NCI-H1417 (cell line): ENCODE measurements at regions not wholly inside any gene's neighbourhood (a gene's known extent, or its start where the extent isn't known, plus 50 kb on each side); places are given as distances from the start of the nearest gene placed in this dataset.
"Not testable (repeated sequence)": the region's sequence is repeated elsewhere in the genome, so short reads cannot be mapped to it uniquely, and the experiment has no call there.

Experiments
- DNase-seq, 3 experiments: peaks; one replicate each; lab custom pipeline; 2025; lab: John Stamatoyannopoulos, UW

DNA sequence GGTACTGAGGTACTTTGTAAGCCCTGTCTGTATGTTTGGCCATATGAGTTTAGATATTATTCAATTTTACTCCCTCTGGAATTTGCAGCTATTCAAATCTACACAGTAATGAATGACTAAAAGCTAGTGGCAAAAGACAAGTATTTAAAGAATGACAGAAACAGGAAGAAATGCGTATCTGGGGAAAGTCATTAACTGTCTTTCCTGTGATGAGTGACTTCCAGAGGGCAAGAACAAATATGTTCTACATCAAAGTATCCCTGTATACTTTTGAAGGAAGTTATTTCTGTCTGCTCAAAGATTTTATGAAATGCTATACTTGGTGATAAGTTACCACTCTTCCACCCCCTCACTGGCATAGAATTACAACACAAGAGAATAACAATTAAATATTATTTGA, 489.3 kb upstream of the SOX9 start:
- no peak for DNase-seq

DNA sequence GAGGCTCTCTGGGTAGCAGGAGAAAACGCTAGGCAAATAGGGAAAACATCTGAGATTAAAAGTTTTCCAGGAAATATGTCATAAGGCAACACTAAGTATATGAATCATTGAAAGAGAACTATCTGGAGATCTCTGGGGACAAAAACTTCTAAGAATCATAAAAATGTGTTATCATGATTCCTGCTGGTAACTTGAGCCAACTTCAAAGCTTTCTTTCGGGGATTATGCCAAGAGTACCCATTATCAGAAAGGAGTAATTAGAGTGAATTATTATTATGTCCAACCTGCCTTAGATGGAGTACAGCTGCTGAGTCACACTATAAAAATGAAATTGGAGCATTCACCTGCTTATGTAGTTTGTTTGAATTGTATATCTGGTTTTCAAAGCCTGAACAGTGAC, 488.5 kb upstream of the SOX9 start:
- peak in 2 of 3 experiments; percentile 40 to 89 for DNase-seq

GRCh38 chr17:71633391-71633849, 487.4 kb upstream of the SOX9 start:
- DNase-seq = peak in 2 of 3 experiments; percentile 3 to 30

GRCh38 chr17:71634376-71634775, 486.4 kb upstream of the SOX9 start:
- no peak for DNase-seq

DNA sequence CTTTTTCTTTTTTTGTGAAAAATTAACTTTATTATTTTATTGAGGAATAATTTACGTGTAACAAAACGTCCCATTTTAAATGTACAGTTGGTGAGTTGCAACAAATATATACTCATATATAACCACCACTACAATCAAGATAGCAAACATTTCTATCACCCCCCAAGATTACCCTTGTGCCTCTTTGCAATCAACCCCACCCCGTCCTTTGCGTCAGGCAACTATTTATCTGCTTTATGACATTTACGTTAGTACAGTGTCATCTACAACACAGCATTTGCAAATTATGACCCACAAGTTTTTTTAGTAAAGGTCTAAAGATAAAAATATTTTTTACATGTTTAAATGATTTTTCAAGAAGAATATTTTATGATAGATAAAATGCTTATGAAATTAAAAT, 485.6 kb upstream of the SOX9 start:
- DNase-seq = no peak

DNA sequence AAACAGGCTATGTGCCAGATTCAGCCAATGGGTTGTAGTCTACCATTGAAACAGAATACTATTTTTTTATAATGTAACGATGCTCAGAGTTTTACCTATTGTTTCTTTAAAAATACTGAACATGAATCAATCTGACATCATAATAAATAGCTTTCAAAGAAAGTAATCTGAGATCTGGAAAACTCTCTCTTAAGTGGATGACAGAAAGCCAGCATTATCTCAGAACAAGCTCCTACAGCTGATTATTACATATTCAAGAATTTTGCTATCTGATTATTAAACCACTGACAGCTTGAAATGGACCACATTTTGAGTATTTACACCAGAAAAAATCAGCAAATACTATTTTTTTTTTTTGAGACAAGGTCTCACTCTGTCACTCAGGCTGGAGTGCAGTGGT, 484.2 kb upstream of the SOX9 start:
- DNase-seq = peak in 1 of 3 experiments; percentile 11

DNA sequence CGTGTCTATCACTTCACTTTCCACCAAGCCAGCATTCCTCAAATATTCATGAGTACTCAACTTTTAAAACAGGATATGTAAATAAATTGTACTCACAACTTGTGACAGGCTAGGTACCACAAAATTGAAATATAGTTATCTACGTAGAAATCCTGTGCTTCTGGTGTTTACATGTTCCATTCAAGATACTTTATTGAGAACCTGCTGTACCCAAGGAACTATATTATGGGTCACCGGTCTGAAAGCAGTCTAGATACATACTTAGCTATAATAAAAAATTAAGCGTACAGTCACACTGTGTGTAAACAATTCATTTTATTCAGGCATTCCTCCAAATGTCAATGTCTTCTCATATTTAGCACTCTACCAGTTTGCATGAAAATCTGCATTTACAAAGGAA, 482.2 kb upstream of the SOX9 start:
- no peak for DNase-seq

GRCh38 chr17:71639865-71640264, 481.0 kb upstream of the SOX9 start:
- DNase-seq = no peak

DNA sequence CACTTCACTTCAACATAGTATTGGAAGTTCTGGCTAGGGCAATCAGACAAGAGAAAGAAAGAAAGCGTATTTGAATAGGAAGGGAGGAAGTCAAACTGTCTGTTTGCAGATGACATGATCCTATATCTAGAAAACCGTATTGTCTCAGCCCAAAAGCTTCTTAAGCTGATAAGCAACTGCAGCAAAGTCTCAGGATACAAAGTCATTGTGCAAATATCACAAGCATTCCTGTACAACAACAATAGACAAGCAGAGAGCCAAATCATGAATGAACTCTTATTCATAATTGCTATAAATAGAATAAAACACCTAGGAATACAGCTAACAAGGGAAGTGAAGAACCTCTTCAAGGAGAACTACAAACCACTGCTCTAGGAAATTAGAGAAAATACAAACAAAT, 473.9 kb upstream of the SOX9 start:
- not testable (repeated sequence) for DNase-seq

GRCh38 chr17:71648342-71648741, 472.5 kb upstream of the SOX9 start:
- DNase-seq = not testable (repeated sequence)

DNA sequence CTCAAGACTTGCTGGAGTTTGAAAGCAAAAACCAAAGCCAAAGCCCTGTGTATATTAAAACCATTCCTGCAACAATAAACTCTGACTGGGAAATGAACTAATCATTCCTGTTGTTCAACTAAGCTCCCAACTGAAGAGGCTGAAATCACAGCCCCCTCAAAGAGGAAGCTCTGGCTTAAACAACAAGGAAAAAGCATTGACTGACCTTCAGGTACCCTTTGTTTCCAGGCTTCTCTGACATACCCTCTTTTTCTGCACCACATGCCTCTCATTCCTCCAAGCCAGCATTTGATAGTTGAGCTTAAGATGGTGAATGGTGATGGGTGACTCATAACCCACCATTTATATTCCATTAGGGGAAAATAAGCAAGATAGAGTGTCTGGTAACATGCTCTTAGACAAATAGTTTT, 470.9 kb upstream of the SOX9 start:
- no peak for DNase-seq

GRCh38 chr17:71655542-71655941, 465.3 kb upstream of the SOX9 start:
- no peak for DNase-seq

DNA sequence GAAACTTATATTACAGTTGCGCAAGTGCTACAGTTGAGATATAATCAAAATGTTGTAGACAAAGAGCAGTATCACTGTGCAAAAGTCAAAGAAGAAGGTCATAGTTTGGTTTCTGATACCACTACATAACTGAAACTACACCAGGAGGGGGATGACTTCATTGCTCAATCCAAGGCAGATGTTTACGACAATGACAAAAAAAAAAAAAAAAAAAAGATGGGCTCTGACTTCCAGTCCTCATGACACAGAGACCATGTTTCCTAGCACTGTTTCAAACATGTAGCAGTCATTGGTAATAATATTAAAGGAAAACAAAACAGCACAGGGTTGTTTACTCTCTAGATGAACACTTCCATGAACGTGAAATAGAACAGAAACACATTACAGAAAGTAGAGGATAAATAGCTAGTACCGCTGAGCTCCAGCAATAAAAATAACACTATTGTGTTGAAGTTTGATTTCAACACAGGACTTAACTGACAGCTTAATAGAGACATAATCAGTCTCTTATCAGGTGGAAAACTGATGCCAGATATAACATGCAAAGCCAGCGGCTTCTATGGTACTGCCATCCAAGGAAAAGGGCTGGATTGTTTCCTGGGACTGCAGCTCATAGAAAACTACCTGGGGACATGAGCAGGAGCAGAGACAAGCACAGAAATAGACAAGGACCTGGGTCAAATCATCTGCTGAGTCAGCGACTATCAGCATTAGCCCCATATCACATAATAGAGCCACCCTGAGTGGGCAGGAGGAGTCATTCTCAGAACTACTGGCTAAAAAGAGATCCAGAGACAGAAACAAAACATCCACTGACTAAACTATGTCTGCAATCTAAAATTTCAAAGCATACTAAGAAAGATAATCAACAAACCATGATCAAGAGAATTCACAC, 463.6 kb upstream of the SOX9 start:
- DNase-seq = no peak

GRCh38 chr17:71658996-71659395, 461.8 kb upstream of the SOX9 start:
- no peak for DNase-seq

DNA sequence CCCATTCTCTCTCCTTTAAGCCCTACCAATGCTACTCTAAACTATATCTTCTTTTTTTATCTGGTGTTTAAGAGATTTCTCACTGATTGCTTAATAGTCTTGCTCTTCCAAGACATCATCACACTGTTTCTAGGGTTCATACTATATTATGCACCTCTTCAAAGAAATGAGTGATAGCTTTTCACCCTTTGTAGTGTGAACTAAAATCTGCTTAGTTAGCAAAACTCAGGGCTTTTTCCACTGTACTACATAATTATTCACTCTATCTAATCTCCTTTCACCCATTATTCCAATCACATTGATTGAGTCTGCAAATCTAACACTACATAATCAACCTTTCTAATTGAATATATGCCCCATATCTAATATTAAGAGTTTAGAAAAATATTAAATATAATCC, 456.0 kb upstream of the SOX9 start:
- no peak for DNase-seq

GRCh38 chr17:71666047-71666446, 454.8 kb upstream of the SOX9 start:
- no peak for DNase-seq

DNA sequence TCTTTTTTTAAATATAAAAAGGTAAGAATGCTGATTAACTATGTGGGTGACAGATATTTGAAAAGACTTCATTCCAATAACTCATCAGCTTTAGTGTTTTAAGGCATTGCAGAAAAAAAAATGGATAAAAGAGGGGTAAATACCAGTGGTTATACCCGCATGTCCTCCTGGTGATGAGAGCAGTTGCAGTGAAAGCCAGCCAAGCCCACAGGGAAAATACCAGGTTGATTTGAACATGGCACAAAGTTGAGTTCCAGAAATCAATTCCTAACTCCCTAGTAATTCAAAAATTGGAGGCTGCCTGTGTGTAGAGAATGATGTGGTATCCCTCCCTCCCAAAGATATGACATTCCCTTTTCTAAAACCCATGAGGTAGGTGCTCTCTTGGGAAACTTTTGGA, 453.2 kb upstream of the SOX9 start:
- DNase-seq = no peak

DNA sequence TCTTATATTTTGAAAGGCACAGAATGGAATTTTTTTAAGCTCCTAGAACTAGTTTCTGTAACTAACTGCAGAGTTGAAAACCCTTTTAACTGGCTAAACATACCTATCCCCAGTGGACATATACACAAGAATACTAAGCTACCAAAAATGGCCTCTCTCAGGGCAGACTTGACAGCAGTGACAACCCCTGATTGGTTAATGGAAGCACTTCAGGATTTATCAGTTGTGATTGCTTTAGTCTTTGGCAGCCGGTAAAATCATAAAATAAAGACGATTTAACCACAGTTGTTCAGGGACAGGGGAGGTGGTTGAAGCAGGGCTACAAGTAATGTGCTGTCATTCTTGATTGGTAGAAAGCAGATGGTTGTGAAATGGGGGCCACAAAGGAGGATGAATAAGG, 452.0 kb upstream of the SOX9 start:
- no peak for DNase-seq

- DNase-seq = no peak
These were observed 443.4 kb upstream of the SOX9 start for GRCh38 chr17:71677439-71677838.

- no peak for DNase-seq
These were observed 441.0 kb upstream of the SOX9 start for GRCh38 chr17:71679832-71680231.

DNA sequence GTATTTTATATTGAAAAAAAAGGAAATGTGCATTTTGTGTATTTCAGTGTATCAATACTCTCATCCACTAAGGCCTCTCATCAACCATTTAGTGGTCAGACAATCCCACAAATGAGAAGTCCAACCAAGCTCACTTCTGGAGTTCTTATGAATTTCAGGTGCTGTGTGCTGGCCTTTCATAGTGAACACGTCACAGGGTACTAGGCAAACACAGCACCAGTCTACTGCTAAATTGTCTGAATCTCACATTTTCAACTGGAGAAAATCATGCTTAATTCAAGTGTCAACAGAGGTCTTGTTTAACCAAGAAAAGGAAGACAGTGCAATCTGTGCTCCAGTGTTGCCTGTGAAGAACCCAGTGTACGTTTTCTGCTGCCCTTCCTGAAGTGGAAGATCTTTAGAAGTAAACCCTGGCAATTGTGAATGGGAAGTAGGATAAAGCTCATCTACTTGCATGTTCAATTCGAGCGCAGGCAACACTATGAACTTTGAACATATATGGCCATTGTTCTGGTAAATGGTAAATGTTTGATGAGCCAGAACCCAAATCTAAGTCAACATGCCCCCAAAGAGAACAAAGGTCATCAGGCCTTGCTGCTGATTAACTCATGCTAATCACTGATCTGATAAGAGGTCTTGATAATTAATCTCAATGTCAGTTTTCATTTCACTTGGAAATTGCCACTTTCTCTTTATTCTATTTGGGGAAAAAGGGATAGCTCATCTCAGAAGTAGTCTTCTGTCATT, 439.2 kb upstream of the SOX9 start:
- DNase-seq = no peak

DNA sequence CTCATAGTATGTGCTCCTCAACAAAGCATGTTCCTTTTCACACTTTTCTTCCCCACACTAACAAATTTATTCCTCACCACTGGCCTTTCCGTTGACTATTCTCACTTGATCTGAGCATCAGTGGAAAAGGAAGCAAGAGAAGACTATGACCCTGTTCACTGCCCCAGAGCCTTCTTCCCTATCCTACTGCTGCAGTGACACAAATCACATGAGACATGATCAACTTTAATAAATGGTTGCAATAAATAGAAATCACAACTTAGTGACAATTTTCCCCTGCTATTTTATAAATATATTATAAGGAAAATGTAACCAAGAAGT, 438.7 kb upstream of the SOX9 start:
- no peak for DNase-seq

DNA sequence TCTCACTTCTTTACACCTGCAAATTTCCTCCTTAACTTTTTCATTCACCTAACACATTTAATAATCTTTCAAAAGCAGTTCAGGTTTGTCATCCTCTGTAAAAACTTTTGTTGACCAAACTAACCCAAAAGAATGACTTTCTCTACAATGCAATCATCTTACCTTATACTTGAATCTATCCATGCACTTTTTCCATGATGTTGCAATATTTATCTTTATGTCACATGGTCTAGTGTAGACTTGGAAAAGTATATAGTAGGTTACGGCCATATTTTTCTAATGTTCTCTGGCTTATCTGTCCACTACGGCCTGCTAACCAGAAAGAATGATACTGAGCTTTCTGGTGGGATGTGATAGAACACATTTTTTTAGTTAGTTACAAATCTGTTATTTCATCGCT, 431.0 kb upstream of the SOX9 start:
- DNase-seq = no peak
